HG03159 (cell line): ENCODE measurements at regions not wholly inside any gene's neighbourhood (a gene's known extent, or its start where the extent isn't known, plus 50 kb on each side); places are given as distances from the start of the nearest gene placed in this dataset.
"Not testable (repeated sequence)": the region's sequence is repeated elsewhere in the genome, so short reads cannot be mapped to it uniquely, and the experiment has no call there.

ENCODE experiments used
- ATAC-seq: cut with Tn5 transposase; IDR thresholded peaks from one replicate; pipeline ENCODE4 v1.9.1; 2021; ENCODE audit warnings: mild to moderate bottlenecking, moderate library complexity; ENCODE audit not compliant: unreplicated experiment

DNA sequence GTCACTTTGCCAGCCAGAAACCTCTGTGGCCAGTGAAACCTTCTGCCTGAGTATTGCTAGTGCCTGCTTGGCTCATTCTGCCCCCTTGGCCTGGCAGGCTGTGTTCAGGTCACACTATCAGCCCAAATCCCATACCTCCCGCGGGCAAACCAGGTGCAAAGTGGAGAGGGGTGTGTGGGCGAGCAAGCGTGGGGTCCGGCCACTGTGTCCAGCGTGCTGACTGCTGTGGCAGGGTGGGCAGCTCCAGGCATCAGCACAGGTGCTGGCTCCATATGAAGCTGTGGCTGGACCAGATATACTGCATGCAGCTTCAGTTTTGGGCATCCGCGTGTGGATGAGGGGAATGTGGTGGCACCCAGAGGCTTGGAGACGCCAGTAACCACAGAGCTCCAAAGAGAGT lies 576.5 kb upstream of the EDIL3 start:
- no peak for ATAC-seq

- ATAC-seq, result no peak
Measured at GRCh38 chr5:84961903-84962302, 577.2 kb upstream of the EDIL3 start.

- ATAC-seq, result no peak
Measured at GRCh38 chr5:84983093-84983492, 598.4 kb upstream of the EDIL3 start.

GRCh38 chr5:84985148-84985547 lies 600.5 kb upstream of the EDIL3 start:
- ATAC-seq, result no peak

- ATAC-seq, result no peak
Measured at GRCh38 chr5:84986688-84987087, 602.0 kb upstream of the EDIL3 start.

DNA sequence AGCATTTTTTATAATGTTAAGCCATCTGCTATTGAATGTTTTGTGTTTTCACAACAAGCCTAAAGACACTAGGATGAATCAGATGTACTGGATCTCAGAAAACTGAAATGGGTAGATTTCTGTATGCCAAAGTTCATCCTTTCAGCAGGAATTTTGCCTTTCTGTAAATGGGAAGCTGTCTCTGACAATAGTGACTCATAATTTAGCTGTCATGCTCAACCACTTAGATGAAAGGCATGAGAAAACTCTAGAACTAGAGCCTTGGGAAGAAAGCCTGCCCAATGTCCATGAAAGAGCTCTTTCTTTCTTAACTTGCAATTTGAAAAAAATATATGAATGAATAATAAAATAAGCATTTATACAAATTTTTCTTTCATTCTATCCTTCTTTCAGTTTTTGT lies 616.0 kb upstream of the EDIL3 start:
- ATAC-seq, result no peak

DNA sequence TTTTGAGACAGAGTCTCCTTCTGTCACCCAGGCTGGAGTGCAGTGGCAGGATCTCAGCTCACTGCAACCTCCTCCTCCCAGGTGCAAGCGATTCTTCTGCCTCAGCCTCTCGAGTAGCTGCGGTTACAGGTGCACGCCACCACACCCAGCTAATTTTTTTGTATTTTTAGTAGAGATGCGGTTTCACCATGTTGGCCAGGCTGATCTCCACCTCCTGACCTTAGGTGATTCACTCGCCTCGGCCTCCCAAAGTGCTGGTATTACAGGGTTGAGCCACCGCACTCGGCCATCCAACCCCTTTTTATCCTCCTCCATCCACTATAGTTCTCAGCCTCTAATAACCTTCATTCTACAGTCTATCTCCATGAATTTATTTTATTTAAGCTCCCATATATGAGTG lies 617.3 kb upstream of the EDIL3 start:
- not testable (repeated sequence) for ATAC-seq

DNA sequence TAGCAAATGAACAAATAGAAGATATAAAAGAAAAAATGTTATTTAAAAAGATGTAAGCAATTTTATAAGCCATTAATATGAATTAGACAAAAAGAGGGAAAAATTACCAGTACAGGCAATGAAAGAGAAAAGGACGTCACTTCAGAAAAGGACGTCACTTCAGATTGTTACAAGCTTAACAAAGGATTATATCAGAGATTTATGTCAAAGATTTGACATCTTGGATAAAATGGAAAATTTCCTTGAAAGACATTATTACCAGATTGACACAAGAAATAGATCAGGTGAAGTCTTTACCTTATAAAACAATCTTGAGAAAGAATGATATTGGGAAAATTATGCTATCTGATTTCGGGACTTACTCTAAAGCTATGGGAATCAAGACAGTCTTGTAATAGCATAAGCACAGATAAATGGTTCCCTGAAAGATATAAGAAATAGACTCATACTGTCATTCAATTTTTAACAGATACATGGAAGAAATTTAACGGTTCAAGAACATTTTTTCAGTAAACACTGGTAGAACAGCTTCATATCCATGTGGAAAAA lies 625.4 kb upstream of the EDIL3 start:
- ATAC-seq, result no peak

DNA sequence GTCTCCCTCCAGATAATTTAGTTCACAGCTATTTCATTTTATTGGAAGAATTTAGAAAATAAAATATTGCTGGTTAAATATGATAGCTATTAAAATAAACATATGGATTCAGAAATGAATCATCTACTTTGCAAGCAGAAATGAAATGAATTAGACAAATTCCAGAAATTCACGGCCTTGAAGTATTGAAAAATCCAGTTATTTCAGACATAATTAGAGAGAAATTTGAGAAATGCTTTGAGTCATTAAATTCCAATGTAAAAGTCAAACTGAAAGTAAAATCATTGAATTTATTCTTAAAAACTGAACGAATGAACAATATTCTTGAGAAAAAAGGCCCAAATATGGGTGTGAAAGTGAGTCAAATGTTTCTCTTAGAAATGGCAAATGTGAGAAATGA lies 632.6 kb upstream of the EDIL3 start:
- no peak for ATAC-seq

DNA sequence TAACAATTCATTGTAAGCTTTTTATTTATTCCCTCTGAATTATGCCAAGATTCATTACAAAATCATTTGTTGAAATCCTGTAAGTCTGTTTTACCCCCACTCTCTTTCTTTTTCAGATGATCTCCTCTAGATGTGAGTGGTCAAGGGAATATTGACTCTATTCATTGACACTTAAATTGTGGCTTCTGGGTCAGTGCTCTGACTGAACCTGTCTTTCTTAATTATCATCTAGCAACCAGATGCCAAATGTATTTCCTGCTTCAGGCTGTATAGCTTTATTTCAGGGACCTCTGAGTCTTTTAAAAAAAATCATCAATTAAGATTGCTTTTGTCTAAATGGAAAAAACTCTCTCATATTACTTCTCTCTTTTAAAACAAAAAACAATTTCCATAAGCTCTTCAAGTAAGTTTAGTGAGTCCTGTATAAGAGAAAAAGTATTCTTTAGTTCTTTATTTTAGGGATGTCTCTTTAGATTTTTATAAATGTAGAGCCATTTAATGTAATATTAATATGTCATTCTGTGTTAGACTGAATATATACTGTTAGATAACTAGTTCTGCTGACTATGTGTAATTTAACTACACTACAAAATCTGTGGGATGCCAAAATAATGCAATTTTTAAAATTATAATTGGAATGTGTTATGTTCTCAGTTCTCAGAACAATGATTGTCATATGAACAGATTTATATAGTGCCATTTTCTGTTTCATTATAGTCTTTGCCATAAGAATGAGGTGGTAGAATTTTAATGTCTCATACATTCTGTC lies 645.8 kb upstream of the EDIL3 start:
- ATAC-seq, result no peak

DNA sequence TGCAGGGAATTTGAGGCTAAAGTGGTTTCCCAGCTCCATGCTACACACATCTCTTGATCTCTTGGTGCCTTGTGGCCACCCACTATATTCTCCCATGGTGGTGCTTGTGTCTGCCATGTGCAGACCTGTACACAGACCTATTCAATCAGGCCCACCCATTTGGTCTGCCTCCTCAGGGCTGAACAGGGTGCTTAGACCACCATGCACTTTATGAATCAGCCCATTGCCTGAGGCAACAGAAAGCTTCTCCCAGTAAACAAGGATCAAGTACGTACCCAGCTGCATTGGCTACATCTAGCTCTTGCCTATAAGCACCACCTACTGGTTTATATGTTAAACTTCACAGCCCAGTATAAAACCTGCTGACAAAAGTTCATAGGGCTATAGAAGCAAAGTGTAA lies 664.3 kb upstream of the EDIL3 start:
- no peak for ATAC-seq

- ATAC-seq, result no peak
Measured at GRCh38 chr5:85052826-85053225, 668.1 kb upstream of the EDIL3 start.

DNA sequence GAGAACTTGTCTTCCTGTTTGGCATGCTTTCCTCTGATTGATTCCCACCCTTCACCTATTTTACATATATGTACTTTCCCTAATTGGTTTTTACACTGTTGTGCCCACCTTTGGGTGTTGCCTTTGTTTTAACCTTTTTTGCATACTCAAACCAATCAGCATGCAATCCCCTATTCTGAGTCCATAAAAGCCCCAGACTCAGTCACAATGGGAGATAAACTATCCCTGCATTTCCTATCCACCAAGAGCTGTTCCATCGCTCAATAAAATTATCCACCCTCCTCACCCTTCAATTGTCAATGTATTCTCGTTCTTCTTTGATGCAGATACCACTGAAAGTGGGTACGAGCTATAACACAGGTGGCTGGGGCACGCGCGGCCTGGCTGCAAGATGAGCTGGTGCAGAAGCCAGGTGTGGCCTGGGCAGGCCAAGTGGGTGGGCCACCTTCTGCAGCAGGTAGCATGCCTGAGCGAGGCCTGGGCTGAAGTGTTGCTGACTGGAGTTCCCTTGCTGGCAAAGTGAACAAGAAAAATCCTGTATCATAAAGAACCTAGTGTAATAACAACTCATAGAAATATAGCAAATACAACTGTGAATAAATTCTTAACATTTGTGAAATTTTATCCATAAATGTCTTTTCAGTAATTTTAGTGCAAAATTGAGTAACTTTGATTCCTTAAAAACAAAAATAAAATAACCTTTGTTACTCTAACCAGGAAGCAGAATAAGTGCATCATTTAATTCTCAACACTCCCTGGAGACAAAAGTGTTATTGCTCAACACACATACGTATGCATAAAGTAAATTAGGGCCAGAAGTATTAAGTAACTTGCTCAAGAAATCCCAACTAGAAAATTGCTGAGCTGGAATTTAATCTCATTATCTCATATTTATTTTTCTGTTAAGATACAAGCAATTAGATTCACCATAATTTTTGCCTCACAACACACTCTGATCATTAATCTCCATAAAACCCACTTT lies 685.3 kb upstream of the EDIL3 start:
- no peak for ATAC-seq

DNA sequence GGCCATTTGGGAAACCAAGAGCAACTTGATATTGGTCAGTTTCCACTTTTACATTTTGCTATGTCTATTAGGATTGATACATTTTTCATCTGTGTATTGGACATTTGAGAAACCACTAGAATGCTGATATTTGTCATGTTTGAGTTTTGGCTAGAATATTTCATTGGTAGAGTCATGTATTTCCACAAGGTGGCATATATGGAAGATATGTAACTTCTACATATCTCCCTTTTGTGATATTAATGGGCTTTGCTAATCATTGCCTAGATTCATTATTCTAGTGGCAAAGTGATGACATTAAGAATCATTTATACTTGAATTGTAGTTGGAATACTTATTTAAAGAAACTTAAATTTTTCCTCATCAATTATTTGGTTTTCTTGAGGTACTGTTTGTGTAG lies 692.9 kb upstream of the EDIL3 start:
- no peak for ATAC-seq

DNA sequence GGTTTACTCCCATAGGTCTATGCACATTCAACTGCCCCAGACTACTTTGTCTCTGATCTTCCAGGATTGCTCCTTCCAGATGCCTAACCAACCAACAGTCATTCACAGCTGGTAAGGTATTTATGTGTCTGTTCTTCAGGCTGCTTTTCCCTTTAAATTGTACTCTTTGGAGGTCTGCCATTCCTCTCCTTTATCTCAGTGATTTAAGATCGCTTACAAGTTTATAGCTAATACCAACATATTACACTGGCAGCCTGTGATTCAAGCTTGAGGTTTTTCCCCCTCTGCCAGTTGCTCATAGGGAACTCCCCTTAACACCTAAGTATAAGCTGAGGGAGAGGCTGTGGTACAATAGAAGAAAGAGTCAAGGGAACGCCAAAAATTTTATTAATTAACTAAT lies 711.7 kb upstream of the EDIL3 start:
- ATAC-seq, result no peak

DNA sequence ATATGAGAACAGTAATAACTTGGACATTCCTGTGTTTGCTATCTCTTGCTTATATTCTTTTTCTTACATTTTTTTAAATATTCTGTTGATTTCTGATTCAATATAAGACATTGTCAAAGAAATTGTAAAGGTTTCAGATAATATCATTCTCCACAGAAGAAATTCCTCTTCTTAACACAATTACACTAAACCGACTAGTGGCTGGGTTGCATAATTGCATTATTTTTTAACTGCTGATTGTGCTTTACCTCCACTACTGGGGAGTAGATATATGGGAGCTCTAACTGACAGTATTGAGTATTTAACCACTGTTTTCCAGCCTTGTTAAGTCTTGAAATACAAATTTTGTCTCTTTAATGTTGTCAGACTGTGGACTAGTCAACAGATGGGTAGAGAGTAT lies 723.8 kb upstream of the EDIL3 start:
- ATAC-seq, result no peak

DNA sequence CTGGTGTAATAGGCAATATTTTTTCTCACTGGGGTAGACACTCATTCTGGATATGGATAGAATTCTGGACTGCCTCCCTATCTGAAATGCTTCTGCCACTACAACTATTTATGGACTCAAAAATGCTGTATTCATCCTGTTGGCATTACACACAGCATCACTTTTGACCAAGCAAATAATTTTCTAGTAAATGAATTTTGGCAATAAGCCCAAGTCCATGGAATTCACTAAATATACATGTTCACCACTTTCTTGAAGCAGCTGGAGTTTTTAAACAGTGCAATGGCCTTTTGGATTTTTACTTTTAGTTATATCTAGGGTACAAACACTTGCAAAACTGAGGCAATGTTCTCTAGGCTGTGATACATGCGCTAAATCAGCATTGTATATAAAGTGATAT lies 724.9 kb upstream of the EDIL3 start:
- no peak for ATAC-seq

GRCh38 chr5:85132269-85132668 lies 747.6 kb upstream of the EDIL3 start:
- ATAC-seq, result no peak

DNA sequence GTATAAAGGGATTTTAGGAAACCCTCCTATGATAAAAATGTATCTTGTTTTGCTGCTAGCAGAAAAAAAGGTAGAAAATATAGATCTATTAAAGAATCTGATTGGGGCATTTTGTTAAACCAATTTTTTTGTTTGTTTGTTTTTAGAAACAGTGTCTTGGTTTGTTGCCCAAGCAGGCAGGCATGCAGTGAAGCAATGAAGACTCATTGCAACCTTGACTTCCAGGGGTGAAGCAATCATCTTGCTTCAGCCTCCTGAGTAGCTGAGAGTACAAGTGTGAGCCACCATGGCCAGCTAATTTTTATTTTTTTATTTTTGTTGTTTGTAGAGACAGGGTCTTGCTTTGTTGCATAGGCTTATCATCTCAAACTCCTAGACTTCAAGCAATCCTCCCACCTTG lies 755.8 kb upstream of the EDIL3 start:
- ATAC-seq, result no peak

- no peak for ATAC-seq
Measured at GRCh38 chr5:85143138-85143537, 758.5 kb upstream of the EDIL3 start.

GRCh38 chr5:85148701-85149100 lies 764.0 kb upstream of the EDIL3 start:
- no peak for ATAC-seq

- no peak for ATAC-seq
Measured at GRCh38 chr5:85159395-85159794, 774.7 kb upstream of the EDIL3 start.
